ENCODE measurements at regions not wholly inside any gene's neighbourhood (a gene's known extent, or its start where the extent isn't known, plus 50 kb on each side); places are given as distances from the start of the nearest gene placed in this dataset.
A peak's percentile ranks its signal among the peaks of the same experiment; 100 is the strongest.
"Not testable (repeated sequence)": the region's sequence is repeated elsewhere in the genome, so short reads cannot be mapped to it uniquely, and the experiment has no call there.

DNA sequence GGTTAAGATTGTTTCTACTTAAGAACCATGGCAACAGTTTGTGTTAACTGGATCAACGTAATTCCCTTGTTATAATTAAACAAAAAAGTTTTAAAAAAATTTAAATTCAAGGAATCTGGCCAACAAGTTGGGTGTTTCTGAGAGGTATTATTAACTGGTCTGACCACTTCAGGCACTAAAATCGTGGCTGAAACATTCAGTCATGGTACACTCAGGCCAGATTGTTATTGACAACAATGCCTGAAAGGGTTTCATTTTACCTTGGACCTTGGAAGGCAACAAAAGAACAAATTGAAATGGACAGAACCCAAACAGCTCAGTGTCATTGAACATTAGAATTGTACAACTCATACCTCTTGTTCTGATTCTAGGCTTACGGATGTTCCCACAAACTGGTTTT, 103.3 kb upstream of the ARMC3 start:
- DNase-seq: no peak

DNA sequence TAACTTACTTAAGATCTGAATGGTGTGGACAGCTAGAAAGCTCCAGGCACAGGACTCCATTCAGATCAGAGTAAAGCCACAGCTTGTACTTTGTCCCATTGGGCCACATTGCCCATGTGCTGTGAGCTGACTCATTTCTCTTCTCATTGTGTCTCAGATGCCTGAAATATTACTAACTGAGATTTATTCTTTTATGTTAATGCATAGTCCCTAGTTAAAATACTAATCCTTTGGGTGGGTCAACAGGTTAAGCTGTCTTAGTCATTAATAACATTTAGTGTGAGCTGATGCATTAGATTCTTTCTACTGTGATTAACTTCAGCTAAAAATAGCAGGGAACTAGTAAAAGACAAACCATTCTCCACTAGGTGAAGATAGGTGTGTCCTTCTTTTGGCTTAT, 104.7 kb upstream of the ARMC3 start:
- no peak for DNase-seq

DNA sequence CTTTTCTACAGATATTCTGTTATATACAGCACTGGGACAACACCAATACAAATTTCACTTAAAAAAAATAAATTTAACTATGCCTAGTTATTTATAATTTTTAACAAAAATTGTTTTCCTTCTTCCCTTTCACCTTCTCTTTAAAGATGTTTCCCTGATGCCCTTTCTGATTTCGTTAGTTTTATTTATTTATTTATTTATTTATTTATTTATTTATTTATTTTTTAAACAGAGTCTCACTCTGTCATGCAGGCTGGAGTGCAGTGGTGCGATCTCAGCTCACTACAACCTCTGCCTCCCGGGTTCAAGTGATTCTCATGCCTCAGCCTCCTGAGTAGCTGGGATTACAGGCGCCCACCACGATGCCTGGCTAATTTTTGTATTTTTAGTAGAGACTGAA, 105.9 kb upstream of the ARMC3 start:
- not testable (repeated sequence) for DNase-seq

DNA sequence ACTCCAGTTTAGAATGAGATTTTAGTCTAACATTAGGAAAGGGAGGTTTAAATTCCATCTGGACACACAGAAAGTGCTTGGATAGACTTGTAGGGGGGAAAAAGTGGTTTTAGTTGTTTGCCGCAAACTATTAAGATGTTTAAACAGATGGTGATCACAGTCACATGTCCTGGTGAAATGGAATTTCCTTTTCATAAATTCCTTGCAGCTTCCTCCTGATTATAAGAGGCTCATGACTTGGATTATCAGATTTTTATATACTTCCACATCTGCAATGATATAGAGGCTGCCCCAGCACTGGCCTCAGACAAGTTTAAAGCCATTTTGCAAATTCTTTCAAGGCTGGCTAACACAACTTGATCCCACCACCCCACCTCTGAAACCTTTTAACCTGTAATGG, 106.4 kb upstream of the ARMC3 start:
- DNase-seq: no peak

DNA sequence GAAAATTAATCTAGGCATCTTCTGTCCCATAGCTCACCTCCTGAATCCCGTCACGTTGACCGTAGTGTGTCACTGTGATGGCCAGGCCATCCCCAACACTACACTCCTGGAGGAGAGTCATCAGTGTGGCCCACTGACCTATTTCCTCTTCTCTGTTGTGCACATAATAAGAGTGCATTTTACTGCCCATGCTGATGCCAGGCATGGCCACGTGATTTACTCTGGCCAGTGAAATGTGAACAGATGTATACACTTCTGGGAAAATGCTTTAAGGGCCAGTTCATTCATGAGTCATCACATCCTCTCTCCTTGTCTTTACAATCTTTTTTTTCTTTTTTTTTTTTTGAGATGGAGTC, 101.9 kb upstream of the PIP4K2A start:
- DNase-seq: no peak

DNA sequence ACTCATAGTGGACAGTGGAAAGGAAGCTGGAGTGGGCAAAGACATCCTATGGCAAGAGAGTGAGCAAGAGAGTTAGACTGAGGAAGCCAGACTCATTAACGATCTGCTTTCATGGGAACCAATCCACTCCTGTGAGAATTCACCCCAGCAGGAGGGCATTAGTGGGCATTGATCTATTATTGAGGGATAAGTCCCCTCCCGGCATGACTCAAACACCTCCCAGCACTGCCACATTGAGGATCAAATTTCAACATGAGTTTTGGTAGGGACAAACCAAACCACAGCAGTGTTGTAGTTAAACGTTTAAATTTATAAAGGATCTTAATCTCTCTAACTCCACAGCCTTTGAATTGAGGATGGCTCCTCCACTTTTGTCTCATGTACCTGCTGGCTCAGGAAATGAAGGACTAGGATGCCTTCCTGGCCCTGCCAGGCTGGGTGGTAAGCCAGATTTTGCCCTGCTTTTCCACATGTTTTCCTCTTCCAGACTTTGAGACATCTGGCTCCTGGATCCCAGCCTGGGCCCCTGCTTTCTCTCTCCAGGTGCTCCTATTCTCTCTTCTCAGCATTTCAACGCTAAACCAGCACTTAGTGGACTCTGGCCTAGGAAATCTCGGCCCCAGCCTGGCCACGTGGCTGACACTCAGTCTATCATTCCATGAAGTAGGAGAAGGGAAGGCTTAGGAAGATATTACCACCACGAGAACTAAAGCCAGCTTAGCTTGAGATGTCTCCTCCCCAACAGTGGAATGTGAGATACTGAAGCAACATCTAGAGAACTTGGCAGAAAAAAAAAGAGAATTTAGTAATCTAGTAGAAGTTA, 96.5 kb upstream of the PIP4K2A start:
- DNase-seq: no peak

DNA sequence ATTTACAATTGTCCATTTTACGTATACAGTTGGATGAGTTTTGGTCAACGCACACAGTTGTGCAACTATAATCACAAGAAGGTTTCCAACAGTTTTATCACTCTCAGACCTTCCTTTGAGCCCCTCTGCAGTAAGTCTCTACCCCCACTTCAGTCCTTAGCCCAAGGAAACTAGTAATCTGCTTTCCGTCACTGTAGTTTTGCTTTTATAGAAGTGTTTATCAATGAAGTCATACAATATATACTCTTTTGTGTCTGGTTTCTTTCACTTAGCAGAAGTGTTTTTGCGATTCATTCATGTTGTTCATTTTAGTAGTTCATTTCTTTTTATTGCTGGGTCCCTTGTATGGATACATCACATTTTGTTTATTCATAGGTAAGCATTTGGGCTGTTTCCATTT, 92.9 kb upstream of the PIP4K2A start:
- DNase-seq: no peak

DNA sequence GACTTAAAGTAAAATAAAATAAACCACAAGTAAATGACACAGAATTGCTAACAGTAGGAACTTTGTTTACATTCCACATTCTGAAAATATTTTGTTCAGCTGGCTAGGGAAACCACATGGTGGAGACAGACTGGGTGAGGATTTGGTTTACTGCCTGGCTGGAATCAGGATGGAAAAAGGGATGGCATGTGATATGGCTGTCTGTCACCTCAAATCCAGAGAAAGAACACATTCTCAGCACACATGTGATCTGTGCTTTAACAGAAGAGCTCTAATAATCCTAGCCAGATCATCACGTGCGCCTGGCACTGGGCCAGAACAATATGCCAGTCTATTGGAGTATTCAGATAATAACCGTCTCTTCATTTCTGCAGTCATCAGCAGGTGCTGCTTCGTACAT, 90.9 kb upstream of the PIP4K2A start:
- peak; percentile 31 for DNase-seq

DNA sequence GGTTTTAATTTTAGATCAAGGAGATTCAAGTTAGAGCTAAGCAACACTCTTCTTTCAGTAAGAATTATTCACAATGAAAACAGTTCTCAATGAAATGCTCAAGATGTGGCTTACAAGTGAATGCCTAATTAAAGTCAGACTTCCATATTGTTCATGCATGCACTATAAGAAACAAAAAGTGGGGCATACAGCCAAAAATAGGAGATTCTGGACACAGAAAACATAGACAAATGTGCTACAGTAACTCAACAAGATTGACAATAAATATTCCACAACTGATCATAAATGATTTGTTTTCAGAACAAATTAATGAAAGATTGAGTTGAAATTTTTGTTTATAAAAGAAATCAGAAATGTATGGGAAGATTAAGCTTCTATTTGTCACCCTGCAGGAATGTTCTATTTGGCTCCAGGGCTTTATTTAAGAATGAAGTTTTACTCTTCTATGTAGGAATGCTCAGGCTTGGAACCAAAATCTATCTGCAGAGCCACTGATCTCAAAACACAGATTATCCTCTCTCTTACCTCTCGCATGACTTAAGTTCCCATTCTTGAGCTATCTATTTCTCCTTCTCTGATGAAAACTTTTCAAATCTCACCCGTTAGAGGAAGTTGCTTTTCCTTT, 89.0 kb upstream of the PIP4K2A start:
- no peak for DNase-seq

DNA sequence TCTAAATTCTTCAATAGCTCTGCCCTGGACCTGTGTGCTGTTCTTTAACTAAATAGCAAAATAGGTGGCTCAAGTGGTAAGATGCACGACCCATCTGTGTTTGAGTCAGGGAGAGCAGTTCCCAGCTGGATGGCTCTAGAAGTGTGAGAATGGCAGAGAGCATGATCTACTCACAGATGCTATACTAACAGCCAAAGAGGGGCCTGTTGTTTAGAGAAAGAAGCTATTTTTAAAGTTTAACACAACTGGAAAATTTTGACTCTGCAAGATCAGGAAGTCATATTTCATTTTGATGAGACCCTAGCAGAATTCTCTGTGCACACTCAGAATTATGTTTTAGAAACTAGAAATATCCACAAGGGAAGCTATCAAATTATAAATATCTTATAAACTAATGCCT, 87.4 kb upstream of the PIP4K2A start:
- DNase-seq: no peak

DNA sequence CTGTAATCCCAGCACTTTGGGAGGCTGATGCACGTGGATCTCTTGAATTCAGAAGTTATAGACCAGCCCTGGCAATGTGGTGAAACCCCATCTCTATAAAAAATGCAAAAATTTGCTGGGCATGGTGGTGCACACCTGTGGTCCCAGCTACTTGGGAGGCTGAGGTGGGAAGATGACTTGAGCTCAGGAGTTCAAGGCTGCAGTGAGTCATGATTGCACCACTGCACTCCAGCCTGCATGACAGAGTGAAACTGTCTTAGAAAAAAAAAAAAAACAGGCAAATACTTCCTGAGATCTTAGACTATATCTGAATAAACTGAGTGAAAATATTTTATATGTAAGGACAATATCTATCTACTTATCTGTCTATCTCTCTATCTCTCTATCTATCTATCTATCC, 83.4 kb upstream of the PIP4K2A start:
- DNase-seq: not testable (repeated sequence)

DNA sequence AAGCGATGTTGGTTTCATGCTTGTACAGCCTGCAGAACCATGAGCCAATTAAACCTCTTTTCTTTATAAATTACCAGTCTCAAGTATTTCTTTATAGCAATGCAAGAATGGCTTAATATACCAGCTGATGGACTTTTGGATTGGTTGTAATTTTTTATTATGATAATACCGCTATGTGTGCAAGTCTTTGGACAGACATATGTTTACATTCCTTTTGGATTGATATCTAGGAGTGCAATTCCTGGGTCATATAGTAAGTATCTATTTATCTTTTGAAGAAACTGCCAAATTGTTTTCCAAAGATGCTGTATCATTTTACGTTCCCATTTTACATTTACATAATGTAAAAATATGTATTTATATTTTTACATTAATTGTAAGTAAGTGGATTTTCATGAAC, 81.2 kb upstream of the PIP4K2A start:
- no peak for DNase-seq

DNA sequence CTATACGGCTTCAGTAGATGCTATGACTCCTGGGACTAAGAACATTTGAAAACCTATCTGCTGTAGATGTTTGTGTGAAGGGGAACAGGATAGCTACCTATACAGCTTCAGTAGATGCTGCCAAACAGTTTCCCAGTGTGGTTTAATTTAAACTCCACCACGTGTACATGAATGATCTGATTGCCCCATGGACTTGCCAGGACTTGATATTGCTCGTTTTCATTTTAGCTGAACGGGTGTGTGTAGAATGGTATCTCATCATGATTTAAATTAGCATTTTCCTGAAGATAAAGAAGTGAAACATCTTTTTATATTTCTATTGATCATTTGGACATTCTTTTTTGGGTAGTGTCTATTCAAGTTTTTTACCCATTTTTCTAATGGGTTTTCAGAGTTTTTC, 77.8 kb upstream of the PIP4K2A start:
- no peak for DNase-seq

DNA sequence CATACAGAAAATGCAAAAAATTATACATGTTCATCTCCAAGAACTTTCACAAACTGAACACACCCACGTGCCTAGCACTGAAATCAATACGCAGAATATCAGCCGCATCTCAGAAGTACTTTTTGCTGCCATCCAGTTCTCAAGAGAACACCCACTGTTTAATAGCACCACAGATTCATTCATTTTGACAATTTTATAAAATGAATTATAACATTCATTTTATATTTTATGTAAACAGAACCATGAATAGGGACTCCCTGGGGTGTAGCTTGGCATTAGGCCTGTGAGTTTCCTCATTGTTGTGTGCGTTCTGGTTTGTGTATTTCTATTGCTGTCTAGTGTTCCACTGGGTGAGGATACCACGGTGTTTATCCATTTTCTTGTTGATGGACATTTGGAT, 77.3 kb upstream of the PIP4K2A start:
- DNase-seq: no peak

DNA sequence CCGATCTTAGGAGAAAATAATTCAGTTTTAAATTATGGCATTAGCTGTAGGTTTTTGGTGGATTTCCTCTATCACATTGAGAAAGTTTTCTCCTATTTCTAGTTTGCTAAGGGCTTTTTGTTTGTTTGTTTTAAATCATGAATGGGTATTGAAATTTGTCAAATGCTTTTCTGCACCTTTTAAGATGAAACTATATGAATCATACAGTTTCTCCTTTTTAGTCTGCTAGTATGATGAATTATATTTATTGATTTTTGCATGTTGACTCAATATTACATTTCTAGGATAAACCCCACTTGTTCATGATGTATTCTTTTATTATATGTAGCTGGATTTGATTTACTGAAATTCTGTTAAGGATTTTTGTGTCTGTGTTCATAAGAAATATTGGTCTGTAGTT, 70.3 kb upstream of the PIP4K2A start:
- DNase-seq: no peak

DNA sequence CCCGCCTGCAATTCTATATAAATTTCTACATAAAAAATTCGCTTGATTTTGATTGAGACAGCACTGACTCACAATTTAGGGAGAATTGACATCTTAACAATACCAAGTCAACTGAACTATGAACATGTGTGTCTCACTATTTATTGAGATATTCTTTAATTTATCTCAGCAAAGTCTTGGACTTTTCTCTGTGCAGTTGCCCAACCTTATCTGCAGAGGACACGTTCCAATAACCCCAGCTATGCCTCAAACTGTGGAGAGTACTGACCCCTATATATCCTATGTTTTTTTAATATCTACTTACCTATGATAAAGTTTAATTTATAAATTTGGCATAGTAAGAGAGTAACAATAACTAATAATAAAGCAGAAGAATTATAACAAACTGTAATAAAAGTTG, 69.4 kb upstream of the PIP4K2A start:
- no peak for DNase-seq

DNA sequence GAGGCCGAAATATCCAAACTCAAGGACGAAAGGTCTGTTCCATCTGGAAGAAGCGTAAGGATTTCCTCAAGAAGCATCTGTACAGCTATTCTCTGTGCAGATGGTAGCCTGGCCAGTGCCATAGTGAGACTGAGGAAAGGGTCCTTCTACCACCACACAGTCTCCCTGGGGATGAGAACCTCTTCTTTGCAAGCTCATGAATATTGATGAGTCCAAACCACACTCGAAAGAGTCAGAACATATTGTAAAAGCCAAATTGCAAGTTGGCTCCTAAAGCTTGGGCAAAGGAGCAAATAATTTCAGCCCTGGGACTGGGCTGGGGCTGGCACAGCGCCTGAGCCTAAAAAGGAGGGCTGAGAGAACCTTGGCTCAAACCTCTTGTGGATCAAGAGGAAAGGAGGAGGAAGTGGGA, 66.1 kb upstream of the PIP4K2A start:
- DNase-seq: no peak

DNA sequence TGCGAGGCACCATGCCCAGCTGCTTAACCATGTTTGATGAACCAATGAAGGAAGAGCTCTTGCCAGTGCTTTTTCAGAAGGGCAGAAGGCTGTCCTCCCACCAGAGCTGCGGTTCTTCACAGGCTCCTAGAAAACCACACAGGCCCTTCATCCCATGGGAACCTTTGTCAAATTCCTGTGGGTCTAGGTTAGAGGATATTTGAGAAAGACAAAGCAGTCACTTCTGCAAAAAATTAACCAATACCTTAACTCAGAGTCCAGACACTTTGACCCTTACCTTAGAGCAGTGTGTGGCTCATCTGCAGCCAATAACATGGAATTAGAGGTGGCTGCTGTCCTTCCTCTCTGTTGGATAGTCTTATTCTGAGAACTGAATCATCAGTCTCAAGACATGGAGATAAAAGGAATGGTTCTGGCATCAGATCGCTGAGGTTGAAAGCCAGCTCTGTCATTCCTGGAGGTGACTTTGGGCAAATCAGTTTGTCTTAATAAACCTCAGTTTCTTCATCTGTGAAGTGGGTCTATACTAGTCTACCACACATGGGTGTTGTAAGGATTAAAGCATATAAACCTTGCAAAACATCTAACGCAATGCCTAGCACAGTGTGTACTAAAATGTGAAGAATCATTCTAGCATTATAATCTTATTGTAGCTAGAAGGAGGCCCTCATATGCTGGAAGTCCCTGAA, 65.1 kb upstream of the PIP4K2A start:
- DNase-seq: no peak

DNA sequence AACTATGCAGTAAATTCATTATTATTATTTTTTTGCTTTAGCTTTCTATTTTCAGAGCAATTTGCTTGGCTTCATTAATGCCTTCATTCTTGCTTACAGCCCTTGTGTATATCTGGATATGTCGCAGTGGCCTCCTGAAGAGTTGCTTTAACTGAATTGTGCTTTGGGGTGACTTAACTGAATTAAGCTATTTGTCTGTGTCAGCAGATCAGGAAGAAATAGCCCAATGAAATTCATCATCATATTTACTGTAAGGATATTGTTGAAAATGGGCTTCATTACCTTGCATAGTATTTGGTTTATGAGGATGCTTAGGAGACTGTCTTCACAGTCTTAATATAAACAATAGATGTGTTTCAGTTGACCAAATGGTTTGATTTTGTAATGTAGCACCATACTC, 59.7 kb upstream of the PIP4K2A start:
- DNase-seq: no peak

DNA sequence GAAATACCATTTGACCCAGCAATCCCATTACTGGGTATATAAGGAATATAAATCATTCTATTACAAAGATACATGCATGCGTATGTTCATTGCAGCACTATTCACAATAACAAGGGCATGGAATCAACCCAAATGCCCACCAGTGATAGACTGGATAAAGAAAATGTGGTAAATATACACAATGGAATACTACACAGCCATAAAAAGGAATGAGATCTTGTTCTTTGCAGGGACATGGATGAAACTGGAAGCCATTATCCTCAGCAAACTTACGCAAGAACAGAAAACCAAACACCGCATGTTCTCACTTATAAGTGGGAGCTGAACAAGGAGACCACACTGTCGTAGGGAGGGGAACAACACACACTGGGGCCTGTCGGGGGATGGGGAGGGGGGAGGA, 57.3 kb upstream of the PIP4K2A start:
- DNase-seq: not testable (repeated sequence)

DNA sequence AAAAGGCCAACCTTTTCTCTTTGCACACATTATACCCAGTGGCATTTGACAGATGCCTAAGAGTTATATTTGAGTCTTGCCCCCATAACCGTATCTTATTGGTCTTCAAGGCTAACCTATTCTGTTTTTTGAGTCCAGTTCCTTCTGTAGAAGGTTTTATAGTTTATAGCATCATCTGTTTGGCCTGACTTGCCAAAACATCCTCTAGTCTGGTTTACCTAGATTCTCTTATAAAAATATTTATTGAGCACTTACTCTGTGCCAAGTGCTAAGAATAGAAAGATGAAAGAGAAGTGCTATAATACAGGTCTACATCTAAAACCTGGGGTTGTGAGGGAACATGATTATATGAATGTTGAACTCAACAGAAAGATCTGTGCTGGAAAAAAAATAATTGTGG, 55.9 kb upstream of the PIP4K2A start:
- DNase-seq: no peak

DNA sequence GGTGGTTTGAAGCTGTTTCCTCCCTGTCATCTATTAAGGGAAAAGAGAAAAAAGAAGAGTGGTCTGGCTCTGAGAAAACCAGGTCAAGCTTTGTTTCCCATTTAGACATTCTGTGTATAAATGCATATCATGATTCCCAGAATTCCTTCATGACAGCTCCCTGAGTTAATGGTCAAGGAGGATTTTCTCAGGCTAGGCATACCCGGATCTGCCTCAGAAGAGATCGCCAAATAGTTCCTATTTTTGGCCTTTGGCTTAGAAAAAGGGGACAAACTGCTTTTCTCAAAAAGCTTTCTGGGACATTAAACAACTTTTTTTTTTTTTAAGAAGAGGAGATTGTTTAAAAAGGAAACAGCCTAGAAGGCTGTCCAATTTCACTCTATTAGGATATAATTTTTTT, 53.5 kb upstream of the PIP4K2A start:
- DNase-seq: no peak

DNA sequence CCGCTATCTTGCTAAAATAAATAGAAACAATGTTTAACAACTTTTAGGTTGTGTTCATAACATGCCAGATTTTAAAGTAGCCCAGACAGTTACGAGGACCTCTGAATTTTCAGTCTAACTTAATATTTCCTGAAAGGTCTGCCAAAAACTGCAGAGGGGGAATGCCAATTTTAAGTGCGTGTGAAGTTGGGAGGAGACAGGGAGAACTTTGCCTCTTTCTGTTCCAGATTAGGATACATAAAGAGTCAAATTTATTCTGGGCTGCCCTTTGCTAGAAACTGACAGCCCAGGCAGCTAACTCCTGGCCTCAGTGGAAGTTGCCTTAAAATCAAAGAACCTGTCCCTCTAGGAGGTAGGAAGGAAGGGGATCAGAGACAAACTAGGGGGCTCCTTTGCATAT, 52.3 kb upstream of the PIP4K2A start:
- DNase-seq: no peak

Data from right hindlimb (tissue), 1 donor.